ENCODE measurements at regions not wholly inside any gene's neighbourhood (a gene's known extent, or its start where the extent isn't known, plus 50 kb on each side); places are given as distances from the start of the nearest gene placed in this dataset.

DNA sequence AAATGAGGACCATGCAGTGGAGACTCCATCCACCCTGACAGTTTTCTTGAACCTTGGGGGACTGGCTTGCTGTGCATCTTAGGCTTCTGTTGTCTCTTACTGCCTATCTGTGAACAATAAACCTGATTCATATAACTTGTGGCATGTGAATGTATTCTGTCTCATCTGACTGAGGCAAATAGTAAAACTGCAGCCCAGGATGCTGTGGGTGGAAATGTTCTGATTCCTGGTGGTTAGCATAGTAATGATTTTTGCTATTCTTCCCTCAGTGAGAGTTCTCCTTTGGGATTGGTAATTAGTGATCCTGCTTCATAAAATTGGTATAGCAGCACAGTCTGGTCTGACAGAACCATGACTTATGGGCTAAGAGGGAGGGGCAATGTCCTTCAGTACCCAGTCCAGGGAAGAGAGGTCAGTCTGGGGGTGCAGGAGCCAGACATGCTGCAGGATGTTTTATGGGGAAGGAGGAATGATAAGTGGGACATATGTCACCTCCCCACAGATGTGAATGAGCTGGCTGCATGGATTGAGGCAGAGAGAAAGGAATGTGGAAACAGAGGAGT lies 147.1 kb downstream of the OR2B2 start:
- DNase-seq (ENCODE audit: extremely low spot score) = no peak
- TF ChIP-seq, protein P1, sequence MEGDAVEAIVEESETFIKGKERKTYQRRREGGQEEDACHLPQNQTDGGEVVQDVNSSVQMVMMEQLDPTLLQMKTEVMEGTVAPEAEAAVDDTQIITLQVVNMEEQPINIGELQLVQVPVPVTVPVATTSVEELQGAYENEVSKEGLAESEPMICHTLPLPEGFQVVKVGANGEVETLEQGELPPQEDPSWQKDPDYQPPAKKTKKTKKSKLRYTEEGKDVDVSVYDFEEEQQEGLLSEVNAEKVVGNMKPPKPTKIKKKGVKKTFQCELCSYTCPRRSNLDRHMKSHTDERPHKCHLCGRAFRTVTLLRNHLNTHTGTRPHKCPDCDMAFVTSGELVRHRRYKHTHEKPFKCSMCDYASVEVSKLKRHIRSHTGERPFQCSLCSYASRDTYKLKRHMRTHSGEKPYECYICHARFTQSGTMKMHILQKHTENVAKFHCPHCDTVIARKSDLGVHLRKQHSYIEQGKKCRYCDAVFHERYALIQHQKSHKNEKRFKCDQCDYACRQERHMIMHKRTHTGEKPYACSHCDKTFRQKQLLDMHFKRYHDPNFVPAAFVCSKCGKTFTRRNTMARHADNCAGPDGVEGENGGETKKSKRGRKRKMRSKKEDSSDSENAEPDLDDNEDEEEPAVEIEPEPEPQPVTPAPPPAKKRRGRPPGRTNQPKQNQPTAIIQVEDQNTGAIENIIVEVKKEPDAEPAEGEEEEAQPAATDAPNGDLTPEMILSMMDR (IDR thresholded peaks at IDR 0.05; ENCODE audit: control extremely low read depth, extremely low read depth, low read depth, missing control alignments) = no peak
- CTCF ChIA-PET = interaction anchor here (0.9 to 2.2 kb wide), 4 partner anchors 9 to 130 kb away, joined by 3 to 8 read pairs (median 4); no protein-coding TSS in a partner anchor
- POLR2A ChIA-PET = interaction anchor here (0.6 kb wide), 1 partner anchor 376 kb away, joined by 3 read pairs; no protein-coding TSS in a partner anchor

DNA sequence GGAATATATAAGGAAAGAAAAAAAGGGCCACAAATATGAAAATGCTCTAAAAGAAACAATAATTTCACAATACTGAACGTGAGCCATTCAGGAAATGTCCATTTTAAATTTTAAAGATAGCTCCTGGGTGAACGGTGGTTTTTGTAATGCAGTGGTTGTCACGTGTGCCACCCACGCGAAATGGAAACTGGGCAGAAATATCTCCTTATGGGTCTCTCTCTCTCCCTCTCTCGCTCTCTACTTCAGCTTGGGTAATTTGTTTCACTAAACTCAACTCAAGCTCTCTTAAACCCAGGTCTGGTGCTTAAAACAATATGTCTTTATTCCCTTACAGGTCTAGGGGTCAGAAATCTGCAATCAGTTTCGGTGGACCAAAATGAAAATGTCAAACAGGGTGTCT lies 150.8 kb downstream of the OR2B2 start:
- ChIA-PET POLR2A (interaction anchor here (1.0 to 1.2 kb wide), 2 partner anchors 47 to 104 kb away, joined by 3 to 4 read pairs; a partner anchor contains a TSS), CTCF (interaction anchor here (1.0 to 11.9 kb wide), 5 partner anchors 9 to 574 kb away, joined by 3 to 147 read pairs (median 13); a partner anchor contains a TSS)
- peak; percentile 57 for DNase-seq (ENCODE audit: extremely low spot score)
- TF ChIP-seq, protein P1 (IDR thresholded peaks at IDR 0.05; ENCODE audit: control extremely low read depth, extremely low read depth, low read depth, missing control alignments) = no peak

DNA sequence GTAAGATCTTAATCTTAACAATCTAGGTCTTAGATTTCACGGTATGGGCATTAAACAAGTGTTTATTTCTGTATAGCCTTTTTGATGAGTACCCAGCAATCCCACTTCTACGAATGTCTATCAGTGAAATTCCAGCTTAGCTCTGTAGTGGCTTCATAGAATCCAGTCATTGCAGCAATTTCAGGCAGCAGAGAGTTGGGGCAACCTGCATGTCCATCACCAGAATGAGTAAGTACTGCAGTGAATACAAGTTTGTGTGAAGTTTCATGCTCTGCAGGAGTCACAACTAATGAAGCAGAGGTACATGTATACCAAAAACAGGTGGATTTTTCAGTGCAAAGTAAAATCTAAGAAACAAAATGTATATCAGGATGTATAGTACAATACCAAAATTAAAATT lies 151.7 kb downstream of the OR2B2 start:
- no peak for DNase-seq (ENCODE audit: extremely low spot score)
- ChIA-PET POLR2A (interaction anchor here (1.2 kb wide), 1 partner anchor 48 kb away, joined by 3 read pairs; a partner anchor contains a TSS), CTCF (interaction anchor here (1.0 to 11.9 kb wide), 7 partner anchors 8 to 599 kb away, joined by 3 to 147 read pairs (median 9); a partner anchor contains a TSS)
- TF ChIP-seq, protein P1 (IDR thresholded peaks at IDR 0.05; ENCODE audit: control extremely low read depth, extremely low read depth, low read depth, missing control alignments) = no peak

DNA sequence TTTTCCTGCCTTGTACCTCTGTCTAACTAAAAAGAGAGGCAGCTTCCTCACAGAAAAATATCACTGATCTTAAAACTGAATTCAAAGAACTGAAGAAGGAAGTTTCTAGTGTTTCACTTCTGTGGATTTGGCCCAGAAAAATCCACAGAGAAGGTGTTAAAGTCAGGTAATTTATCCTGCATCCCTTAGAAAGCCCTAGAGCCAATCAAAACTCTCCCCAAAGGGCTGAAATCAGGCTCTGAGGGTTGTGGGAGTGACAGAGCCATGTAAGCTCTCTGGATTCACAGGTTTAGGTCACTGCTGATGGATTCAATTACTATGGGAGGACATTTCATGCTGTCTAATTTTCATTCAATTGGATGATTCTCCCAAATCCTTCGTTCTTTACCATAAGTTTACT lies 152.3 kb downstream of the OR2B2 start:
- POLR2A ChIA-PET = interaction anchor here (0.9 kb wide), 1 partner anchor 133 kb away, joined by 3 read pairs; a partner anchor contains a TSS
- TF ChIP-seq, protein P1 (IDR thresholded peaks at IDR 0.05; ENCODE audit: control extremely low read depth, extremely low read depth, low read depth, missing control alignments) = no peak
- DNase-seq (ENCODE audit: extremely low spot score) = no peak
- CTCF ChIA-PET = interaction anchor here (1.0 to 11.9 kb wide), 6 partner anchors 8 to 599 kb away, joined by 3 to 147 read pairs (median 11); a partner anchor contains a TSS

DNA sequence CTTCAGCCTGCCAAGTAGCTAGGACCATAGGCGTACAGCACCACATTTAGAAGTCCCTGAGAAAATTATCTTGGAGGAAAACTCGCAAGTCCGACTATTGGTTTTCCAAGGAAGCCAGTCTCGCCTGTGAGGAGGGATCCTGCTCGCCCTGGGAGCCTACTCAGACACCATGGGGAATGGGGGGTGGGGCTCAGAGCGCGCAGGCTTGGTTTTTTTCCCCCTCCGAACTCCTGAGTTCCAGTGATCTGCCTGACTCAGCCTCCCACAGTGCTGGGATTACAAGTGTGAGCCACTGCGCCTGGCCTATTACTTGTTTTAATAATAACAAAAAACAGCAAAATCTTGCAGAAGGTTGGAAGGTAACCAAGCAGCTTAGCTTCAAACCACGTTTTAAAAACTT lies 153.7 kb downstream of the OR2B2 start:
- POLR2A ChIA-PET = no interaction called here
- TF ChIP-seq, protein P1 (IDR thresholded peaks at IDR 0.05; ENCODE audit: control extremely low read depth, extremely low read depth, low read depth, missing control alignments) = no peak
- no peak for DNase-seq (ENCODE audit: extremely low spot score)
- CTCF ChIA-PET = interaction anchor here (2.3 to 11.9 kb wide), 4 partner anchors 10 to 136 kb away, joined by 9 to 147 read pairs (median 18); a partner anchor contains a TSS

DNA sequence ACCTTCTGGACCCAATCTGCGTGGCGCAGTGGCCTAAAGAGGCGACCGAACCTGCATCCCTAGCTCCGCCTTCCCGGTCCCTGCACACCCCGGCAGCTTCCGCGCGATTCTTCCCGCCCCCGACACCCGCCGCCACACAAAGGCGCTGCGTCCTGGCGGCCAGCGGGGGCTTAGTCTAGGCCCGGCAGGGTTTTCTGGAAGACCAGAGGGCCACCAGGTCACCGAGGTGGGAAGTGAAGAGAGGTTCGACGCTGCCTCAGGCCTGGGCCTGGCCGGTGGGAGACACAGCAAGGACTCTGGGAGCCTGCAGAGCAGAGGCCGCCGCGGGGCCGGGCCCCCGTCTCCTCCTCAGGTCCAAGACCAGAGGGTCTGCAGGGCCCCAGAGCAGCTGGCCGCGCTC lies 154.9 kb downstream of the OR2B2 start:
- ChIA-PET POLR2A (interaction anchor here (1.0 to 1.3 kb wide), 2 partner anchors 136 to 137 kb away, joined by 4 to 6 read pairs; a partner anchor contains a TSS), CTCF (interaction anchor here (0.6 to 11.9 kb wide), 5 partner anchors 15 to 600 kb away, joined by 3 to 147 read pairs (median 3); no protein-coding TSS in a partner anchor)
- peak; percentile 60 for DNase-seq (ENCODE audit: extremely low spot score)
- TF ChIP-seq, protein P1 (IDR thresholded peaks at IDR 0.05; ENCODE audit: control extremely low read depth, extremely low read depth, low read depth, missing control alignments) = no peak
